Kasumi-1 (cell line): ENCODE measurements at regions not wholly inside any gene's neighbourhood (a gene's known extent, or its start where the extent isn't known, plus 50 kb on each side); places are given as distances from the start of the nearest gene placed in this dataset.
"Not testable (repeated sequence)": the region's sequence is repeated elsewhere in the genome, so short reads cannot be mapped to it uniquely, and the experiment has no call there.

Experiments
- DNase-seq, 2 experiments: peaks; one replicate each; lab custom pipeline; 2025; lab: John Stamatoyannopoulos, UW

DNA sequence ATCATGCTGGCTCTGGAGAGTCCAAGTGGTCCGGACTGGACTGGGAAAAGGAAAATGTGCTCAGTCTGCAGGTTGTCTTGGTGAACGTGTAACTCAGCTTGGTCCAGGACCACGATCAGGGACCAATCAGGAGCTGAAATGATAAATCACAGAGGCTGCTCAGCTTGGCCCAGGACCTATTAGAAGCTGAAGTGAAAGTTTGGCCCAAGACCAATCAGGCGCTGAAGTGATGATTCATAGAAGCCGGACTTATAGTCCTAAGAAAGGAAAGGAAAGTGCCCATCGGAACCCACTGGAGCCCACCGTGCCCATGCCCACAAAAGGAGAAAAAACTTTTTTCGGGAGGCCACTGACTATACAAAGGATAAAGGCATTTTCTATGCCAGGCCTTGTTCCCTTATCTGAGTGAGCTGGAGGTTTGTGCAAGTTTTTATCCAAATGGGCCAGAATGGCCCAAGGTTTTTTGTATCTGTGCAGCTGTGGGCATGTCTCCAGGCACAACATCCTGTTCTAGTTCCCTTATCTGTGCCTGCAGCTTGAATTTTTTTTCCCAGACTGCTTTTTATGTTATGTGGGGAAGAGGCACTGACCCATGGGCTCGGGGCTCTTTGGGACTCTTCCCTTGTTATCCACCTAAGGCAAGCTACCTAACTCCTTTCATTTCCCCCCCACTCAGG is 194.4 kb downstream of the FAM133A start:
- DNase-seq = peak; percentile 16 to 24

- peak; percentile 8 to 24 for DNase-seq
Observed at GRCh38 chrX:93874554-93874953, 200.5 kb downstream of the FAM133A start.

- DNase-seq = no peak
Observed at GRCh38 chrX:93875621-93876282, 201.7 kb downstream of the FAM133A start.

- DNase-seq = not testable (repeated sequence)
Observed at GRCh38 chrX:93921041-93921440, 247.0 kb downstream of the FAM133A start.

DNA sequence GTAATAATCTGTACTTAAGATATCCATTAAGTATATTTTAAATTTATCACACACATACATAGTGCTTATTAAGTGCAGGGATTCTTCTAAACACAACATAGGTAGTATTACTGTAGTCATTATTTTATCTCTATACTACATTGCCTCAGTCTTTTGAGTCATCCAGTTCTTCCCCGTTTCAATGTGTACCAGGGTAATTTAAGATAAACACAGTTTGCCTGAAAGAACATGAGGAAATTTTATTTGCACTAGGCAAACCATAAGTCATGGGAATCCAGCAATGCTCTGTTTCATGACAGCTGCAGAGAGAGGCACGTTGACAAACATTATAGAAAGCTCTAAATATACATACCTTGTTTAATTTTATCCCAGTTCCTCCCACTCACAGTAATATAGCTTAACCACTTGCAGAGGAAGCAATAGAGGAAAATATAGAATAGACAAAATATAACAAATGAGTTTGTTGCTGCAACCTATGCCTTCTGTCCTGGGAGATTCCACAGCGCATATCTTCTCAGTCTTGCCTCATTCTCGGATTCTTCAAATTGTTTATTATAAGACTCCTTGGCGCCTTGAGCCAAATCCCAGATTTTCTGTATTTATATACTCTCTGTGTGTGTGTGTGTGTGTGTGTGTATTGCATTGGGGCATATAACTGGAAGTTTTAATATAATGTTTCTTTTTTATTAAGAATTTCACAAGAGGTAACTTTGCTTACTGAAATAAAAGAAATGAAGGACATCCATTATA is 258.6 kb downstream of the FAM133A start:
- no peak for DNase-seq

- DNase-seq = no peak
Observed at GRCh38 chrX:93977641-93978040, 303.6 kb downstream of the FAM133A start.

DNA sequence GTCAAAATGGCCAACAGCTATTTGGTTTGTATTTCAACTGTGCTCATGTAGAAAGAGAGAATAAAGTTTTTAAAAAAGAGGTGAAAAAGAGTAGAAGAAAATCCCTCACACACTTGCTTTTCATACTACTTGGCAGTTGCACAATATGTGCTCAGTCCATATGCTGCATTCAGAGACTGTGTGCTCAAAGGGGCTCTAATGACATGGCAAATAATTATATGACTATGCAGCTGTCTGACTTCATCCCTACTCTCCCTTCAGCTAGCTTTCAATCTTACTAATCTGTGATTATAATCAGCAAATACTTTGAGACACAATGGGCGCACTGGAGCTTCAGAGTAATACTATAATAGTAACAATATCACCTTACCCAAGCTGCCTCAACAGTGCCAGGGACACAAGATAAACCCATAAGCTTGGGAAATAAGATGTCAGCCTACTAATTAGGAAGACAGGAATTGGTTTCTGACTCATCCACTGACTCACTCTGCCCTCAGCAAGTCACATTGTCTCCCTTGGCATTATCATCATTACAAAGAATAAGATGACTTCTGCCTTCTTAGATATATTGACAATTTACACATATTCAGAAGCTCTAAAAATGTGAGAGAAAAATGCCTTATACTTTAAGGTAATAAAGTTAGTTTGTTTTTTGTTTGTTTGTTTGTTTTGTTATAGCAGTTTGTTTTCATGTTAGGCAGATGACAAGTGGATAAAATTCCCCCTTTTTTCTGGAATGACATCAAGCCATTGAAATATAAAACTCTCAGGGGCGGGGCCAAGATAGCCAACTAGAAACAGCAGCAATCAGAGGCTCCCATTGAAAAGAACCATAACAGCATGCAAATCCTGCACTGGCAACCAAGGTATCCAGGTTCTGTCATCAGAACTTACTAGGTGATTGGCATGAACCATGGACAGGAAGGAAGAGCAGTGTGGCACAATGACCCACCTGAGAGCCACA is 311.6 kb downstream of the FAM133A start:
- peak; percentile 0 to 11 for DNase-seq
